Glutamatergic neuron (in vitro differentiated cells): ENCODE measurements at regions not wholly inside any gene's neighbourhood (a gene's known extent, or its start where the extent isn't known, plus 50 kb on each side); places are given as distances from the start of the nearest gene placed in this dataset.

Source experiments
- DNase-seq: peaks from one replicate; pipeline ENCODE4 v3.0.0; 2022
- H3K27ac Mint-ChIP-seq: one replicate; pipeline ENCODE4 v1.8.0; 2020; ENCODE audit warnings: mild to moderate bottlenecking, mixed read lengths, inconsistent platforms; ENCODE audit not compliant: unreplicated experiment
- H3K27me3 Mint-ChIP-seq: one replicate; pipeline ENCODE4 v1.8.0; 2020; ENCODE audit warnings: mild to moderate bottlenecking, moderate library complexity, mixed read lengths, inconsistent platforms; ENCODE audit not compliant: unreplicated experiment
- H3K36me3 Mint-ChIP-seq: one replicate; pipeline ENCODE4 v1.8.0; 2020; ENCODE audit warnings: mild to moderate bottlenecking, mixed read lengths, inconsistent platforms; ENCODE audit not compliant: unreplicated experiment
- H3K4me1 Mint-ChIP-seq: one replicate; pipeline ENCODE4 v1.8.0; 2020; ENCODE audit warnings: mild to moderate bottlenecking, low read depth, mixed read lengths, inconsistent platforms; ENCODE audit not compliant: unreplicated experiment
- H3K4me3 Mint-ChIP-seq: one replicate; pipeline ENCODE4 v1.8.0; 2020; ENCODE audit warnings: mild to moderate bottlenecking, mixed read lengths, inconsistent platforms; ENCODE audit not compliant: unreplicated experiment
- H3K9me3 Mint-ChIP-seq: one replicate; pipeline ENCODE4 v1.8.0; 2020; ENCODE audit warnings: mild to moderate bottlenecking, moderate library complexity, mixed read lengths, inconsistent platforms; ENCODE audit not compliant: unreplicated experiment
- CTCF ChIP-seq: fragments of 200-600 bp; sonication (generic); IDR thresholded peaks from one replicate; pipeline ENCODE4 v1.5.0; 2021; ENCODE audit not compliant: partially characterized antibody, unreplicated experiment

- Mint-ChIP-seq H3K36me3 (no peaks in the 10 kb centered on the region), H3K4me1 (peaks cover 25% of the 10 kb centered on the region), H3K4me3 (no peak overlapping the region), H3K27ac (peak overlapping the region; percentile 24), H3K27me3 (peaks cover 1% of the 10 kb centered on the region), H3K9me3 (peaks cover 2% of the 10 kb centered on the region)
- TF ChIP-seq CTCF, result no peak
- no peak for DNase-seq
Observed at GRCh38 chr6:6734479-6735465, 146.3 kb downstream of the LY86 start.

- peak overlapping the region; percentile 3 for H3K27ac Mint-ChIP-seq
- H3K4me3 Mint-ChIP-seq, result no peak overlapping the region
Observed at GRCh38 chr6:6736791-6737654, 148.5 kb downstream of the LY86 start.

GRCh38 chr6:6737671-6738070 is 149.2 kb downstream of the LY86 start:
- Mint-ChIP-seq H3K4me1 (peaks cover 30% of the 10 kb centered on the region), H3K27ac (no peak overlapping the region), H3K36me3 (no peaks in the 10 kb centered on the region), H3K9me3 (peaks cover 2% of the 10 kb centered on the region), H3K4me3 (no peak overlapping the region), H3K27me3 (peaks cover 1% of the 10 kb centered on the region)
- DNase-seq, result no peak
- TF ChIP-seq CTCF, result no peak

More at GRCh38 chr6:6736791-6737654, 148.5 kb downstream of the LY86 start:
- TF ChIP-seq CTCF, result no peak
- H3K9me3 Mint-ChIP-seq, result peaks cover 2% of the 10 kb centered on the region
- no peaks in the 10 kb centered on the region for H3K36me3 Mint-ChIP-seq
- peaks cover 1% of the 10 kb centered on the region for H3K27me3 Mint-ChIP-seq
- H3K4me1 Mint-ChIP-seq, result peaks cover 27% of the 10 kb centered on the region
- peak; percentile 69 for DNase-seq

GRCh38 chr6:6738108-6738507 is 149.6 kb downstream of the LY86 start:
- no peak for TF ChIP-seq CTCF
- Mint-ChIP-seq H3K36me3 (no peaks in the 10 kb centered on the region), H3K27me3 (peaks cover 4% of the 10 kb centered on the region), H3K9me3 (no peaks in the 10 kb centered on the region), H3K4me3 (no peak overlapping the region), H3K27ac (no peak overlapping the region), H3K4me1 (peaks cover 33% of the 10 kb centered on the region)
- DNase-seq, result no peak
